ENCODE measurements at regions not wholly inside any gene's neighbourhood (a gene's known extent, or its start where the extent isn't known, plus 50 kb on each side); places are given as distances from the start of the nearest gene placed in this dataset.

GRCh38 chr13:60944863-60945262, 470.8 kb downstream of the PCDH20 start (continued):
- no peak for TF ChIP-seq ATF2 (IDR thresholded peaks at IDR 0.05; ENCODE audit: low read length)
- no peak for TF ChIP-seq CHD2 (IDR thresholded peaks at IDR 0.05; ENCODE audit: low read length)
- no peak for TF ChIP-seq JUND (IDR thresholded peaks at IDR 0.05; ENCODE audit: low read length)
